CD1c-positive myeloid dendritic cell (primary cell): ENCODE measurements at regions not wholly inside any gene's neighbourhood (a gene's known extent, or its start where the extent isn't known, plus 50 kb on each side); places are given as distances from the start of the nearest gene placed in this dataset.

Experiments used
- DNase-seq: peaks from one replicate; pipeline ENCODE4 v3.0.0-alpha.2; 2016; ENCODE audit errors: extremely low spot score

DNA sequence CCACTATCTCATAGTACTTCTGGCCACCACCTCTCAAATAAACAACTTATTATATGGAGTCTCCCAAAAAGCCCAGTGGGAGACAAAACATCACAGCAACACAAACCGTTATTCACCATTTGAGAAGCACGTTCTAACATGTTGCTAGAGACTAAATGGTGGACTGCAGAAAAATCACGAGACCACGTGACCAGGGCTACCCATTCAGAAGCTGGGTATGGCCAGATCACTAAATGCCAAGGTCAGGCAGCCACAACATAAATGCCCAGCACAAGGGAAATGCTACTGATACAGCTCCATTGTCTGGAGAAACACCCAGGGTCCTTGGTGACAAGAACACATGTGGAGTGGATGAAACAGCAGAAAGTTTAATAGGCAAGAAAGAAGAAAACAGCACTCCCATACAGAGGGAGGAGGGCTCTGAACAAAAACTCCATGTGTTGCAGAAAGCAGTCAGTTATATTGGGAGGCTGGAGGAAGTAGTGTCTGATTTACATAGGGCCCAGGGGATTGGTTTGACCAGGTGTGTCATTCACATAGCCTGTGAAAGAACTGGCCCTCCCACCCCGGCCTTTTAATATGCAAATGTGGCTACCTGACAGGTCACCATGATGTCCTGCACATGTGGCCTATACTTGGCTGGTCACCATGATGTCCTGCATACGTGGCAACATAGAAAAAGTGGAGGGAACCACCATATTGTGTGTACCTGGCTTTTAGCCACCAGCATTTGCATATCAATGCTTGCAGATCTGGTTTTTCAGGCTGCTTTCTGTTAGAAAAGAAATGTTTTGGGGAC, 97.2 kb downstream of the TRIM36 start:
- DNase-seq: no peak

DNA sequence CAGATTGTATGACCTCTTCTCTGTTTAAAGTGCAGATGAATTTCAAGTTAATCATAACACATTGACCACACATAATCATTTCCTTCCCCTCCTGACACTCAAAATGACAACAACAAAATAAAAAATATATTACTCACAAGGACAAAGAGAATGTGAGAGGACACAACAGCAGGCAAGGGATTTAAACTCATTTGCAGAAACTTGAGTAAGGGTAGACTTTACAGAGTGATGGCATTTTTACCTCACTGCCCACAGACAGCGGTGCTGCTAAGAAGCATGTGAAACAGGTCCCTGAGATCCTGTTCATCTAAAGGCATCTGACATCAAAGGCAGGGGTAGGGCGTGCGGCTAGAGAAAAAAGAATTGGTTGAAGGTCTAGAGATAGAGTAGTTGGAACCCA, 99.0 kb downstream of the TRIM36 start:
- DNase-seq: no peak

DNA sequence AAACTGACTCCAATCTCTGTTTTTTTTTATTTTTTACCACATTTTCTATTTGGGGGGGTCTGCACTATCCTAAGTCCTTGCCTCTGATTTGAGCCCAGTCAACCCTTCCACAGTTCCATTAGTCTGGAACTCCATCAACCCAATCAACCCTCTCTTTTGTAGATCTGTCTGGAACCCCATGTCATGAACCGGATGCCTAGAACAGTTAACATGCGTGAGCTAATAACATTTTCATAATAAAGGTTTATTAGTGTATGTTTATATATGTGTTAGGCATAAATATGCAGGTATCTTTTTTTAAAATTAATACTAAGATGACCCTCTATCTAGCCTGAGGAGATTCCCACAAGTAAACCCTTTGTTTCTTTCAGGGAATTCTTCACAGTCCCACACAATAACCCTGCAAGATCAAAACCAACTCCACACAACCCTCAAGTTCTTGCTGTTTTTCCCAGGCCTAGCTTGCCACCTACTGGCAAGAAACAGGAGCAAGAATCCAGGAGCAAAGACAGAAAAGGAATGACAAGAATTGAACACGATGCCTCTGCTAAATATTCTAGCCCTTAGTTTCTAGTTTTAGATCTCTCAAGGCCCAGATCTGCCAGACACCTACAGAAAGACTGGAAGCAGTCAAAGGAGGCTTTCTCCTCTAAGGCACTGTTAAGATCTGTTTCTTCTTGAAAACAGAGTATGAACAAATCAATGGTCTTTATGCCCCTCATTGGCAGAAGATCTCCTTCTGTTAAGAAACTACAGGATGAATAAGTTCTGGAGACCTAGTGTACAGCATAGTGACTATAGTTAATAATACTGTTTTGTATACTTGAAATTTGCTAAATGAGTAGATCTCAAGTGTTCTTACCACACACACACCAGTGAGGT, 100.4 kb downstream of the TRIM36 start:
- peak; percentile 31 for DNase-seq

DNA sequence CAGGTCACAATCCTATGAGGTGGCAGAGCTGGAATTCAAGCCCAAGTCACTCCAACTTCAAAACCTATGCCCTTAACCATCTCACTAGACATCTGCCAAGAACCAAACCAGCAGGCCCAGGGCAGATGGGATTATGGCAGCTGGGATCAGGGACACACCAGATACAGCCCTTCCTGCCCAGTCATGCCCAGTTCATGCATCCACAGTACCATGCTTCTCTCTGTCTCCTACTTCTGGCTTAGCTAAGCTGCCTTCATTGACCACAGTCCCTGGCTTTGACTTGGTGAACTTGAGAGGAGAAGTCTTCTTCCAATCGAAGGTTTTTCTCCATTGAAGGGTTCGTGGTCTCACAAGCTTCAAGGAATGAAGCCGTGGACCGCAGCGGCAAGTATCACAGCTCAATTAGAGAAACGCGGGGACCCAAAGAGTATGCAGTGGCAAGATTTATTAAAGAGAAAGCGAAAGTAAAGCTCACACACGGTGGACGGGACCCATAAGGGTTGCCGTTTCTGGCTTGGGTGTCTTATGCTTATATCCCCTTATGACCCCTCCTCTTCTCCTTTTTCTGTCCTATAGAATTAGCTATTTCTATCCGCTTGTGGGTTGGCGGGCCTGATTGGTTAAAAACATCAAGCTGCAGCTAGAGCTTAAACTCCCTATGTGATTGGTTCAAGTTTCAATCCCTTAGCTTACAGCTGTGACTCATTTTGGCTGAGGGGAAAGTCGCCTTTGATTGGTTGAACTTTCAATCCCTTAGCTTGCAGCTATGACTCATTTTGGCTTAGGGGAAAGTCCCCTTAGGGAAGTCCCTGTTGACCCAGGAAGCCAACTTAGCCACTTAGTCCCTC, 101.2 kb downstream of the TRIM36 start:
- DNase-seq: peak; percentile 42

DNA sequence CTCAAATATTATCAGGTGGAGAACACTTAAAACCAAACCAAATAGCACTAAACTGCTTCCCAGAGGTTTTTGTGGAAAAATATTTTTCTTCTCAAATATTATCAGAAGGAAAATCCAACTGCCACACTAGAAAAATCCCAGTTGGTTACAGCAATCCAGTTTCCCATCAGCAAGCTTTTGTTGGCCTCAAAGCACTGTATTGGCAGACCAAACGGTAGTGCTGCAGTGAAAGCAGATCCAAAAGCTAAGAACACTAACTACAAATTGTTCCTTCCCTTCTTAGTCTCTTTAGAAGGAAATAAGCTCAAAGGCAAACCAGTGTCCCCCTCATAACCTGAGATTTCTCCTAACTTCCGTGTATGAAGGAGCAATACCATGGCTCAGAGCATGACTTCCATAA, 105.3 kb downstream of the TRIM36 start:
- no peak for DNase-seq

DNA sequence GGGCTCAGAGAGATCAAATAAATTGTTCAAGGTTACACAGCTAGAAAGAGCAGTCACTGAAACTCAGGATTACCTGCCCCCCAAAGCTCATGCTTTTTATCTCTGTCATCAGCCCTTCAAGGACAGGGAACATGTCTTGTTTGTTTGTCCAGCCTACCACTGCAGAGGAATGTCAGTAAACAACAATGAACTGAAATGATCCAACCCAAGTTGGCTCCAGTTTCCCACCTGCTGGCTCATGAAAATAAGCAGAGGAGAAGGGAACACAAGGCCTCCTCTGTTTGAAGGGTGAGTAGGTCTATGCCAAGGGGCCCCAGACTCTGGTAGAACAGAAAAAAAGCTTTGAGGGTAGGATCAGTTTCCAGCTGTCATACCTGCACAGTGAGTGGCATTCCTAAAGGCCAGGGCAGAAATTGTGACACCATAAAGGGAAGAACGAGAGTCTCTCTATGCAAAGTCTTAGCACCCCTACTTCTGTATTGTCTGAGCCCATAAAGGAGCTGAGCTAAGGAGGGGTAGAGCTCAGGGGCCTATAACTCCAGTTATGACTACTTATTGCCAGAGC, 115.2 kb downstream of the TRIM36 start:
- no peak for DNase-seq

DNA sequence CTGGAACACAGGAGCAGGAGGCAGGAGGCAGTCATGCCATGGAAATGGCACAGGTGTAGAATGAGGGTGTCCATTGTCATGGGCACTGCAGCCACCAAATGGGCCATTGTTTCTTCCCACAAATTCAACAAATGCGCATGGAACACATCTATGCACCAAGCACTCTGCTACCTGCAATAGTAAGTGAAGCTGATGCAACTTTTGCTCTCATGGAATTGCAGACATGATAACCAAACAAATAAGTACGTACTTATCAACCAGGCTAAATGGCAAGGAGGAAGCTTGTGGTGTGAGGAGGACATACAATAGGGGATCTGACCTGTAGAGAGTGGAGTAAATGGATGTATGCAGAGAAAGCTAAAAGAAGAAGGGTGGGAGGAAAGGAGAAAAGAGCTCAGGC, 116.8 kb downstream of the TRIM36 start:
- no peak for DNase-seq

DNA sequence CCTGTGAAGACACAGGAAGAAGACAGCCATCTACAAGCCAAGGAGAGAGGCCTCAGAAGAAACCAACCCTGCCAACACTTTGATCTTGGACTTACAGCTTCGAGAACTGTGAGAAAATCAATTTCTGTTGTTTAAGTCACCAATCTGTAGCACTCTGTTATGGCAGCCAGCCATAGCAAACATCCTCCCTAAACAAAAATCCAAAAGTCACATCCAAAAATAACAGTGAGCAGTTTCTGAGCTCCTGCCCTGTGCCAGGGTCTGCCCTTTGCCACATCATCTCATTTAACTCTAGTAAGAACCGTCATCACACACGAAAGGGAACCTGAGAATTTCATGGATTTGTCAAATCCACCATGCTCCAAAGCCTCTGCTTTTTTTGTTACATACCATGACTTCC, 118.8 kb downstream of the TRIM36 start:
- DNase-seq: no peak

DNA sequence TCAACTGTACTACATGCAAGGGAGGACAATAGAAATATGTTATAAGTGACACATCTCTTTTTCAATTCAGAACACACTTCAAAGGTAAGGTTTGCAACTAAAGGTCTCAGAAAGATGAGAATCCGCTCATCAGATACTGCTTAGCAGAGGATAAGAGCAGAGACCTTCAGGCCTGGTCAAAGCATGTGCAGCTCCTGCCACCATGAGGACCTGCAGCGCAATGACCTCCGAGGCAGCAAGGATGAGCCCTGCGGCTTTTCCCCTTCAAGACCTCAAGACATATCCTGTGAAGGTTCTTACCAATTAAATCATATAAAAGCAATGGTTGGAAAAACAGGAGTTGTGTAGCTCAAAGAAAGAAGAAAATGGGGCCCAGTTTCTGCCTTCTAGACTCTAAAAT, 135.8 kb downstream of the TRIM36 start:
- DNase-seq: no peak

DNA sequence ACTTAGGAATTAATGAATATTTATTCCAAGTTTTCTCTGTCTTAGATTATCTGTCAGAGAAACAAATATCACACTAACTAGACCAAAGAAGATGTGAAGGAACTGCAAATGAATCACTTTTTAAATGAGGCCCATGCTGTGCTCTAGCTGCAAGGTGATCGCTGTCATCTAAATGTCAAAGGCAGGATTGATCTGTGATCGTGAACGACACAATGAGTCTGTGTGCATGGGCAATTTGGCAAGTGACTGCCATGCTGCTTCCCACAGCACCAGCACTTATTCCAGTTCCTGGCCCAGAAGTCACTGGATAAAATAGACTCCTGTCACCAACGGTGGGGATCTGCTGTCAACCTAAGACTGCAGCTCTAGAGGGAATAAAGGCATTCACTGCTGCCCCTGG, 141.2 kb downstream of the TRIM36 start:
- no peak for DNase-seq

DNA sequence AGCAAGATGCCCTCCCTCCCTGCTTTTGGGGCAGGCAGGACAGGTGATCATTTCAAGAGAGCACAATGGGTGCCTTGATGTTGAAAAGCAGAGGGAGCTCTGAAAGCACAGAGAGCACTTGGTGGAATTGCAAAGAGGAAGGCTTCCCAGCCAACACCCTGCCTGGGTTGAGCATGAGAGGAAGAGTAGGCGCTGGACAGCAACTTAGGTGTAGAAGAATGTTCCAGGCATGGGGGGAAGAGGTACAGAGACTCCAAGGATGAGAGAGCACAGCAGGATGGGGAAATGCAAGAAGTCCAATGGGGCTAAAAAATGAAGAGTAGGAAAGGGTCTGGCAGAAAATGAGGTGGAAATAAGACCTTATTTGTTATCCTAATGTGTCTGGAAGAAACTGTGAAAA, 144.8 kb downstream of the TRIM36 start:
- no peak for DNase-seq

DNA sequence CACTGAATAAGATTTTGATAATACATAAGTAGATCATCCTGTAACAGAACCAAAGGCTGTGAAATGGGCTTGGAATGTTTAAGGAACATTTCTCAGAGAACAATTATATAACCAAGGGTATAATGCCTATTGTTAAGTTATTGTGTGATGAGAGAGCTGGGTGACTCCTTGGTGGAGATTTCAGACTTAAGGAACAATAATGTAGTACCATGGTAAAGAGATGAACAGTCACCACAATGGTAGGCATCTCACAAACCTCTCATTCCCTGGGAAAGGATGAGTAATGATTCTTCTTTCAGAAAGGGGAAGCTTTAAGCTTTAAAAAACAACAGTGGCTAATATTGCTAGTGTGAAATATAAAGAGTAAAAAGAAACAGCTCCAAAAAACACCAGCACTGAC, 147.4 kb downstream of the TRIM36 start:
- no peak for DNase-seq

DNA sequence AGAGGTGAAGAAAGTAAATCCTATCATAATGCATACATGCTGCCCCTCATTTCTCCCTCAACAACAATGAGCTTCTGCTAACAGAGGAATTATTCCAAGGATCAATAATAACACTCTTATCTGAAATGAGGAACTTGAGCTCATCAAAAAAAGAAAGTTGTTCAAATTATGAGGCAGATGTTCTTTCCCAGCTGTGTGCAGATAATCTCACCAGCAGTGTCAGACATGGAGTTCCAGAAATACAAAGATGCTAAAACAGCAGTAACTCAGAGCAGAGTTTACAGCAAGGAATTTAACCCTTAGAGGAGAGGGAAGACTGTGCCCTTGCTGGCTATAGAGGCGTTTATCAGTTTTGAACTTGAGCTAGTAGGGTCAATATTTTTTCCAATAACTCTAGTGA, 153.1 kb downstream of the TRIM36 start:
- DNase-seq: no peak

DNA sequence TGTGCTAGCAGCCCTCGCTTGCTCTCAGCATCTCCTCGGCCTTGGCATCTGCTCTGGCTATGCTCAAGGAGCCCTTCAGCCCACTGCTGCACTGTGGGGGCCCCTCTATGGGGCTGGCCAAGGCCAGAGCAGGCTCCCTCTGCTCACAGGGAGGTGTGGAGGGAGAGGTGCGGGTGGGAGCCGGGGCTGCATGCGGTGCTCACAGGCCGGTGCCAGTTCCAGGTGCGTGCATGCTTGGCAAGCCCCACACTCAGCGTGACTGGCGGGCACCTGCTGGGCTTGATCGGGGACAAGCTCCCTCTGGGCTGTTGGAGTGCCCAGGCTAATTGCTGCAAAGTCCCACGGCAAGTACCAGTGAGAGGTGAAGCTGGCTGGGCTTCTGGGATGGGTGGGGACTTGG, 170.5 kb downstream of the TRIM36 start:
- no peak for DNase-seq

DNA sequence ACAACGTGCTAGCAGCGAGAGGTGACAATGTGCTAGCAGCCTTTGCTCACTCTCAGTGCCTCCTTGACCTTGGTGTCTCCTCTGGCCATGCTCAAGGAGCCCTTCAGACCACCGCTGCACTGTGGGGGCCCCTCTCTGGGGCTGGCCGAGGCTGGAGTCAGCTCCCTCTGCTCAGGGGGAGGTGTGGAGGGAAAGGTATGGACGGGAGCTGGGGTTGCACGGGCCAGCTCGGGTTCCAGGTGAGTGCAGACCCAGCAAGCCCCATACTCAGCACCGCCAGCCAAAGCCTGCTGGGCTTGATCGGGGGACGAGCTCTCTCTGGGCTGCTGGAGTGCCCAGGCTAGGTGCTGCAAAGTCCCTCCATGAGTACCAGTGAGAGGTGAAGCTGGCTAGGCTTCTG, 180.2 kb downstream of the TRIM36 start:
- DNase-seq: no peak

DNA sequence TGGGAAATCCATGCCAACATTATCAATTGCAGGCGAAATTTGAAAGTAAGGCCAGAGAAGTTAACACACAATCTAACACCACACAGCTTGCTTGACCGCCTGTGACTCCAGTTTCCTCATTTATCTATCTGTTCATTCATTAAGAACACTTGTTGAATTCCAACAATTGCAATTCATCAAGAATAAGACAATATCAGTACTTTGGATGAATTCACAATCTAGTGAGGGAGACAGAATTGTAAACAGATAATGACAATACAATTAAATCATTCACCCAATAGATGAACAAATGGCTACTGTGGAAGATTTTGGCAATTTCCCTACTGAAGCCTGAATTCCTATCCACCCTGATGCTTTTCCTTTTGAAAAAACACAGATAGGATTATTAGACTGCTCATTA, 181.6 kb downstream of the TRIM36 start:
- DNase-seq: no peak

DNA sequence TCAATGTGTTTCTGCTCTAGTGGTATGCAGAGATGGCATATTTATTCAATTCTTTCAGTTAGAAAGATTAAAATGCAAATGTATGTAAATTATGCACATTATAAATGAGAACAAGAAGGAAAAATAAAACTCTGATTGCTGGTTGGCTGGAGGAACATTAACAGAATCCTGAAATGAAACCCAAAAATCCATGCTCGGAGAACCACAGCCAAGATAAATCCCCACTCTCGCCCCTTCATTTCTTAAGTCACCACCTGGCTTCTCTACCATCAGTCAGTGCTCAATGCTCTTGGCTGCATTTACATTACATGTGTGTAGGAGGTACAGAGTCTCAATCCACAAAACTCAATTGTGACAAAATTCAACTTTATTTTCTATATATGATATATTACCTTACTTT, 184.9 kb downstream of the TRIM36 start:
- DNase-seq: no peak

DNA sequence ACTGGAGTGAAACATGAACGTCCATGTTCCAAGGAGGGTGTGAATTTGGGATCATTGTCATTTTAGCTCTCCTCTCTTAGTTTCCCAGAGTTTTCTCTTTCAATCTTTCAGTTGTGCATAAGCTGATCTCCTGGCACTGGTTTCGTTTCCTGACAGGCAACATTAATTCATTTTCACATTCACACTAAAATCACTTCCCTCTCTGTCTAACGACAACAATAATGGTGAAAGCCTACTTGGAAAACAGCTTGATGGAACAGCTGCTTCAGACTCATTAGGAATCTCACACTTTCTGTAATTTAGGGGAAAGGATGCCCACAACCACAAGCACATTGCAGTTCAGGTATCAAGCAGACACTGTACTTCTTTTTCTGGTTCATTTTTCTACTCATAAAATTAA, 188.6 kb downstream of the TRIM36 start:
- DNase-seq: no peak

DNA sequence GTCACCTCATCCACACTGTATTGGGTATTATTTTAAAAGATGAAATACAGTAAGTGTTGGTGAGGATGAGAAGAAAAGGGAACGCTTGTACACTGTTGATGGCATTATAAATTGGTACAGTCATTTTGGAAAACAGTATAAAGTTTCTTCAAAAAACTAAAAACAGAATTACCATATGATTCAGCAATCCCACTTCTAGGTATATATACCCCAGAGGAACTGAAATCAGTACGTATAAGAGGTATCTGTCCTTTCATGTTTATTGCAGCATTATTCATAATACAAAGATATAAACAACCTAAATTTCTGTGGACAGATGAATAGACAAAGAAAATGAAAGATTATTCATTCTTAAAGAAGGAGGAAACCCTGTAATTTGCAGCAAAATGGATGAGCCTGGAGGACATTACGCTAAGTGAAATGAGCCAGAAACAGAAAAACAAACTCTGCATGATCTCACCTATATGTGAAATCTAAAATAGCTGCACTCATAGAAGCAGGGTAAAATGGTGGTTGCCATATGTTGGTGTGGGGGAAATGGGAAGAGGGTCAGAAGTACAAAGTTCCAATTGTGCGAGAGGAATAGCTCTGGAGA, 191.6 kb downstream of the TRIM36 start:
- DNase-seq: no peak

DNA sequence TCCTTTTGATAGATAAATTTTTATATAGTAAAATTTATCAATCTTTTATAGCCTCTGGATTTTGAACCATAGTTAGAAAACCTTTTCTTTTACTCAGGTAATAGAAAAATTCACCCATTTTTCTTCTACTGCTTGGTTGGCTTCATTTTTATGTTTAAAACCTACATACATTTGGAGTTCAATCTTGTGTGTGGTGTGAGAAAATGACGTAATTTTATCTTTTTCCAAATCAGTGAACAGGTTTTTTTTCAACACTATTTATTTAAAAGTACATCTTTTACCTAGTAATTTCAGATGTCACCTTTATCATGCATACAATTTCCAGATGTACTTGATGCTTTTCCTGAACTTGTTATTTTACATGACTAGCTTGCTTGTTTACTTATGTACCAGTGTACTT, 200.2 kb downstream of the TRIM36 start:
- DNase-seq: no peak

DNA sequence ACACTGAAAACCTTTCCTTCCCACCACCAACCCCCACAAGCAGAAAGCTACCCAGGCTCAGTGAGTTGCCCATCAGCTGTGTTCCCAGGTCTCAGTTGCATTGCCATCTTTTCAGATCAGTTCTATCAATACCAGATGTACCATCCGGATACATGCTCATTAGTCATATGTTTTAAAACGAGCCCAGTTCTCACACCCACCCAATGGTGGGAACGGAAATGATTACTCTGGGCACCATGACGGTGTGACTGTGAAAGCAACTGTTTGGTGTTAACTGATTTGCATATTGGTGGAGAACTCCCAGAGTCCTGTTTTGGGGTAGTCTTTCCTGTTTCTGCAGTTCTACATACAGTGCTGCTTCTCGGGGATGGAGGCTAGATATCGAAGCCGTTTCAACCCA, 212.3 kb downstream of the TRIM36 start:
- DNase-seq: no peak

DNA sequence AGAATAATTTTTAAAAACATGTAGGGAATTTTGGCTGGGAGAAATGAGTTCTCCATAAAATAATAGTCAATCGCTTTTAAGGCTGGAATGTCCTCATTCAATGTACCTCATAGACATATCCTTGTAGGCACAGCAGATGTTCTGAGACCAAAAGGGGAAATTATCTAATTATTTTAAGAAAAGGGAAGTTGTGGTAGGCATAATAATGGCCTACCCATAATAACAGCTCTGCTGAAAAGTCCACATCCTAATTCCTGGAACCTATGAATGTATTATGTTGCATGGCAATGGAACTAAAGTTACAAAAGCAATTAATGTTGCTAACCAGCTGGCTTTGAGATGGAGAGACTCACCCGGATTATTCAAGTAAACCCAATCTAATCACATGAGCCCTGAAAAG, 216.1 kb downstream of the TRIM36 start:
- DNase-seq: peak; percentile 63
